HEK293 (cell line): ENCODE measurements at regions not wholly inside any gene's neighbourhood (a gene's known extent, or its start where the extent isn't known, plus 50 kb on each side); places are given as distances from the start of the nearest gene placed in this dataset.

Experiments
- CTCF ChIA-PET: fragments of 350-600 bp; formaldehyde crosslinking; extraction: SDS; loops from one replicate; lab custom pipeline; 2021; ENCODE audit warnings: antibody characterized with exemption; lab: Yijun Ruan, JAX
- POLR2A ChIA-PET: fragments of 300-600 bp; formaldehyde crosslinking; extraction: SDS; loops from one replicate; lab custom pipeline; 2020; ENCODE audit warnings: antibody characterized with exemption, inconsistent platforms; lab: Yijun Ruan, JAX
- H3K27ac ChIP-seq: fragments of 200-500 bp; sonication (Bioruptor generic); 2 replicates; pipeline ENCODE4 v1.5.1; 2014; ENCODE audit warnings: low read depth, low read length, control low read depth, inconsistent platforms; ENCODE audit errors: extremely low read depth
- H3K36me3 ChIP-seq, 2 experiments: fragments of 200-500 bp in 1 of 2; sonication (Bioruptor generic) in 1 of 2; 1 replicate in 1 of 2; 2 replicates in 1 of 2; pipeline ENCODE4 v1.5.1; 2014 to 2017; ENCODE audit warnings: inconsistent platforms in 2 of 2, low read length in 2 of 2; ENCODE audit not compliant: control insufficient read depth in 2 of 2, insufficient read depth in 1 of 2
- H3K4me1 ChIP-seq: fragments of 200-500 bp; sonication (Bioruptor generic); 2 replicates; pipeline ENCODE4 v1.5.1; 2014; ENCODE audit warnings: mild to moderate bottlenecking, low read length, inconsistent platforms; ENCODE audit not compliant: control insufficient read depth, insufficient read depth
- H3K4me3 ChIP-seq: 2 replicates; pipeline ENCODE4 v1.5.1; 2011; ENCODE audit warnings: low read depth, mild to moderate bottlenecking, control low read depth, low read length, moderate library complexity
- H3K9me3 ChIP-seq: fragments of 200-500 bp; sonication (Bioruptor generic); 2 replicates; pipeline ENCODE4 v1.5.1; 2014; ENCODE audit warnings: low read depth, low read length, inconsistent platforms; ENCODE audit not compliant: control insufficient read depth, insufficient read depth
- AEBP2 ChIP-seq: fragments of 450-650 bp; formaldehyde crosslinking; IDR thresholded peaks from 2 replicates; pipeline ENCODE4 v1.5.1; 2016; ENCODE audit warnings: missing biosample characterization, missing genetic modification characterization, borderline replicate concordance
- BCL6B ChIP-seq: fragments of 450-650 bp; formaldehyde crosslinking; IDR thresholded peaks from 2 replicates; pipeline ENCODE4 v1.5.1; 2017; ENCODE audit warnings: missing biosample characterization, missing genetic modification characterization
- HOXC10 ChIP-seq: sonication (generic); formaldehyde crosslinking; IDR thresholded peaks from 2 replicates; pipeline ENCODE4 v1.8.1; 2023; ENCODE audit warnings: mild to moderate bottlenecking, missing genetic modification reagents
- KLF10 ChIP-seq: fragments of 450-650 bp; IDR thresholded peaks from 2 replicates; pipeline ENCODE4 v1.5.1; 2018; ENCODE audit warnings: missing biosample characterization, mild to moderate bottlenecking, missing genetic modification characterization
- PRDM1 ChIP-seq: fragments of 450-650 bp; formaldehyde crosslinking; IDR thresholded peaks from 2 replicates; pipeline ENCODE4; 2016; ENCODE audit warnings: missing biosample characterization, missing genetic modification characterization
- SCRT1 ChIP-seq: fragments of 450-650 bp; formaldehyde crosslinking; IDR thresholded peaks from 2 replicates; pipeline ENCODE4 v1.5.1; 2016; ENCODE audit warnings: missing biosample characterization, missing genetic modification characterization, borderline replicate concordance
- TRIM28 ChIP-seq: IDR thresholded peaks from 2 replicates; pipeline ENCODE4 v1.6.1; 2011; ENCODE audit warnings: low read length, control low read depth, borderline replicate concordance
- ZBTB26 ChIP-seq: fragments of 450-650 bp; formaldehyde crosslinking; optimal IDR thresholded peaks from 2 replicates; pipeline ENCODE3; 2016; ENCODE audit warnings: missing biosample characterization, mild to moderate bottlenecking, missing genetic modification characterization
- ZBTB8A ChIP-seq: fragments of 450-650 bp; formaldehyde crosslinking; IDR thresholded peaks from 2 replicates; pipeline ENCODE4 v1.5.1; 2016; ENCODE audit warnings: missing biosample characterization, missing genetic modification characterization
- ZFHX2 ChIP-seq: fragments of 450-650 bp; formaldehyde crosslinking; conservative IDR thresholded peaks from 2 replicates; pipeline ENCODE4 v1.5.1; 2016; ENCODE audit warnings: missing biosample characterization, missing genetic modification characterization
- ZNF114 ChIP-seq: fragments of 450-650 bp; formaldehyde crosslinking; IDR thresholded peaks from 2 replicates; pipeline ENCODE4 v1.5.0; 2017; ENCODE audit warnings: missing biosample characterization, missing genetic modification characterization
- ZNF121 ChIP-seq: fragments of 450-650 bp; formaldehyde crosslinking; IDR thresholded peaks from 2 replicates; pipeline ENCODE4 v1.5.1; 2016; ENCODE audit warnings: missing biosample characterization, missing genetic modification characterization
- ZNF133 ChIP-seq: fragments of 450-650 bp; formaldehyde crosslinking; IDR thresholded peaks from 2 replicates; pipeline ENCODE4 v1.5.1; 2016; ENCODE audit warnings: missing biosample characterization, missing genetic modification characterization
- ZNF18 ChIP-seq: fragments of 450-650 bp; formaldehyde crosslinking; IDR thresholded peaks from 2 replicates; pipeline ENCODE4 v1.5.1; 2016; ENCODE audit warnings: missing biosample characterization, missing genetic modification characterization
- ZNF324 ChIP-seq: fragments of 450-650 bp; formaldehyde crosslinking; IDR thresholded peaks from 2 replicates; pipeline ENCODE4 v1.5.1; 2016; ENCODE audit warnings: missing biosample characterization, missing genetic modification characterization
- ZNF558 ChIP-seq: fragments of 450-650 bp; formaldehyde crosslinking; IDR thresholded peaks from 2 replicates; pipeline ENCODE4 v1.5.1; 2016; ENCODE audit warnings: missing biosample characterization, missing genetic modification characterization
- ZNF704 ChIP-seq: fragments of 450-650 bp; formaldehyde crosslinking; IDR thresholded peaks from 2 replicates; pipeline ENCODE4 v1.5.1; 2016; ENCODE audit warnings: missing biosample characterization, missing genetic modification characterization
- ZNF843 ChIP-seq: fragments of 450-650 bp; formaldehyde crosslinking; IDR thresholded peaks from 2 replicates; pipeline ENCODE4 v1.5.1; 2016; ENCODE audit warnings: missing biosample characterization, missing genetic modification characterization

GRCh38 chr7:86961686-86962085 is 97.8 kb downstream of the ELAPOR2 start (continued):
- TF ChIP-seq BCL6B (tag by site-specific recombination): no peak
- no peak for TF ChIP-seq ZNF843 (tag by site-specific recombination)
- no peak for TF ChIP-seq ZNF704
- TF ChIP-seq ZNF18 (tag by site-specific recombination): no peak
- TF ChIP-seq SCRT1: no peak
- no peak for TF ChIP-seq ZNF133 (tag by site-specific recombination)
- no peak for TF ChIP-seq ZNF558 (tag by site-specific recombination)
- no peak for TF ChIP-seq KLF10 (tag by site-specific recombination)
- TF ChIP-seq ZNF324: no peak
- TF ChIP-seq ZBTB26: no peak
- TF ChIP-seq ZFHX2 (tag by site-specific recombination): no peak
- TF ChIP-seq ZBTB8A: no peak
- TF ChIP-seq ZNF114: no peak

- POLR2A ChIA-PET: no interaction called here
- CTCF ChIA-PET: interaction anchor here (0.6 kb wide), 1 partner anchor 34 kb away, joined by 3 read pairs; no protein-coding TSS in a partner anchor
- Histone ChIP-seq H3K4me1 (no peaks in the 10 kb centered on the region), H3K27ac (no peak overlapping the region), H3K4me3 (no peak overlapping the region), H3K36me3 (no peaks in the 10 kb centered on the region), H3K9me3 (no peaks in the 10 kb centered on the region)
- TF ChIP-seq AEBP2 (tag by site-specific recombination): no peak
- no peak for TF ChIP-seq TRIM28
- TF ChIP-seq HOXC10: no peak
These were observed 101.1 kb downstream of the ELAPOR2 start for GRCh38 chr7:86958380-86958779.

- CTCF ChIA-PET: no interaction called here
- POLR2A ChIA-PET: no interaction called here
These were observed 102.9 kb downstream of the ELAPOR2 start for GRCh38 chr7:86956567-86956966.

More at GRCh38 chr7:86956567-86956966, 102.9 kb downstream of the ELAPOR2 start:
- Histone ChIP-seq H3K36me3 (no peaks in the 10 kb centered on the region), H3K9me3 (no peaks in the 10 kb centered on the region), H3K27ac (no peak overlapping the region), H3K4me1 (no peaks in the 10 kb centered on the region), H3K4me3 (no peak overlapping the region)
- TF ChIP-seq ZNF121 (tag by site-specific recombination) (no peak), PRDM1 (peak; percentile 82)
